Suprapubic skin (tissue), 4 donors: ENCODE measurements at regions not wholly inside any gene's neighbourhood (a gene's known extent, or its start where the extent isn't known, plus 50 kb on each side); places are given as distances from the start of the nearest gene placed in this dataset.
"Not testable (repeated sequence)": the region's sequence is repeated elsewhere in the genome, so short reads cannot be mapped to it uniquely, and the experiment has no call there.

Source experiments
- DNase-seq, 2 donors: peaks; one replicate each; pipeline ENCODE4 v3.0.0-alpha.2; 2019; ENCODE audit warnings: low spot score in 2 of 2
- H3K27ac ChIP-seq: fragments of 200-600 bp; sonication (generic); one replicate; pipeline ENCODE4 v1.5.1; 2019
- H3K27me3 ChIP-seq: fragments of 200-600 bp; sonication (generic); one replicate; pipeline ENCODE4 v1.5.1; 2019
- H3K36me3 ChIP-seq: fragments of 200-600 bp; sonication (generic); one replicate; pipeline ENCODE4 v1.5.1; 2019
- H3K4me1 ChIP-seq: fragments of 200-600 bp; sonication (generic); one replicate; pipeline ENCODE4 v1.5.1; 2019
- H3K4me3 ChIP-seq: fragments of 200-600 bp; sonication (generic); one replicate; pipeline ENCODE4 v1.5.1; 2019; ENCODE audit warnings: mild to moderate bottlenecking
- H3K9me3 ChIP-seq: fragments of 200-600 bp; sonication (generic); one replicate; pipeline ENCODE4 v1.5.1; 2019
- EP300 ChIP-seq: sonication (generic); formaldehyde crosslinking; IDR thresholded peaks from one replicate; pipeline ENCODE4 v1.6.1; 2017; ENCODE audit warnings: antibody characterized with exemption
- POLR2A ChIP-seq, 2 donors: fragments of 450-650 bp; IDR thresholded peaks; one replicate each; pipeline ENCODE4 v1.6.1; 2017; ENCODE audit warnings: antibody characterized with exemption in 2 of 2, mild to moderate bottlenecking in 2 of 2, moderate library complexity in 2 of 2
- POLR2AphosphoS5 ChIP-seq, 3 donors: sonication (generic); formaldehyde crosslinking; IDR thresholded peaks; one replicate each; pipeline ENCODE4 v1.6.1; 2017; ENCODE audit warnings: antibody characterized with exemption in 3 of 3
- WGBS: methylation state at CpG from one replicate; pipeline ENCODE4 v1.1.5; 2018; 5-methylcytosine and 5-hydroxymethylcytosine counted together
- TF ChIP-seq, protein P1 (sequence below), 2 donors: fragments of 200-600 bp in 1 of 2; fragments of 450-650 bp in 1 of 2; sonication (generic) in 1 of 2; IDR thresholded peaks; one replicate each; pipeline ENCODE4 v1.5.1; 2016 to 2019; ENCODE audit warnings: antibody characterized with exemption in 2 of 2, mild to moderate bottlenecking in 1 of 2, moderate library complexity in 1 of 2

DNA sequence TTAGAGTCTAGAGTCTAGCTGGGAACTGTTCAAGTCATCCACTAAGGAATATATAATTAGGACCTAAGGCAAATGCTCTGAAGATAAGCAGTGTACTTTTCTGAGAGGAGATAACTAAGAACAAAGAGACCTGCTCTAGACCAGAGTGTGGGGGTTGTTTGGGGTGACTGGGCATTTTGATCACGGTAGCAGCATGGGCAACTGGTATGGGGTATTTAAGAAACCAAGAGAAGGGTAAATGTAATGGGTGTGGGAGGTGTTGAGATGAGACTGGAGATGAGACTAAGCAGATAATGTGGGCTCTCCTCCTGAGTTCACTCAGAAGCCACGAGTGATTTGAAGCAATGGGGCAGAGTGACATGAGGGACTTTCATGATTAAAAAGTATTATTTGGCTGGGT, 1082.9 kb downstream of the GATA3 start:
- TF ChIP-seq, protein P1, sequence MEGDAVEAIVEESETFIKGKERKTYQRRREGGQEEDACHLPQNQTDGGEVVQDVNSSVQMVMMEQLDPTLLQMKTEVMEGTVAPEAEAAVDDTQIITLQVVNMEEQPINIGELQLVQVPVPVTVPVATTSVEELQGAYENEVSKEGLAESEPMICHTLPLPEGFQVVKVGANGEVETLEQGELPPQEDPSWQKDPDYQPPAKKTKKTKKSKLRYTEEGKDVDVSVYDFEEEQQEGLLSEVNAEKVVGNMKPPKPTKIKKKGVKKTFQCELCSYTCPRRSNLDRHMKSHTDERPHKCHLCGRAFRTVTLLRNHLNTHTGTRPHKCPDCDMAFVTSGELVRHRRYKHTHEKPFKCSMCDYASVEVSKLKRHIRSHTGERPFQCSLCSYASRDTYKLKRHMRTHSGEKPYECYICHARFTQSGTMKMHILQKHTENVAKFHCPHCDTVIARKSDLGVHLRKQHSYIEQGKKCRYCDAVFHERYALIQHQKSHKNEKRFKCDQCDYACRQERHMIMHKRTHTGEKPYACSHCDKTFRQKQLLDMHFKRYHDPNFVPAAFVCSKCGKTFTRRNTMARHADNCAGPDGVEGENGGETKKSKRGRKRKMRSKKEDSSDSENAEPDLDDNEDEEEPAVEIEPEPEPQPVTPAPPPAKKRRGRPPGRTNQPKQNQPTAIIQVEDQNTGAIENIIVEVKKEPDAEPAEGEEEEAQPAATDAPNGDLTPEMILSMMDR (IDR thresholded peaks at IDR 0.05), result no peak
- TF ChIP-seq EP300 (no peak), POLR2A (IDR thresholded peaks at IDR 0.05) (no peak), POLR2AphosphoS5 (IDR thresholded peaks at IDR 0.05) (no peak)
- H3K4me1 ChIP-seq, result no peaks in the 10 kb centered on the region
- 71% methylated on average over 2 of the region's 2 CpGs for WGBS
- H3K9me3 ChIP-seq, result no peaks in the 10 kb centered on the region
- DNase-seq, result no peak
- H3K27ac ChIP-seq, result no peak overlapping the region
- H3K27me3 ChIP-seq, result no peaks in the 10 kb centered on the region
- no peak overlapping the region for H3K4me3 ChIP-seq
- no peaks in the 10 kb centered on the region for H3K36me3 ChIP-seq

DNA sequence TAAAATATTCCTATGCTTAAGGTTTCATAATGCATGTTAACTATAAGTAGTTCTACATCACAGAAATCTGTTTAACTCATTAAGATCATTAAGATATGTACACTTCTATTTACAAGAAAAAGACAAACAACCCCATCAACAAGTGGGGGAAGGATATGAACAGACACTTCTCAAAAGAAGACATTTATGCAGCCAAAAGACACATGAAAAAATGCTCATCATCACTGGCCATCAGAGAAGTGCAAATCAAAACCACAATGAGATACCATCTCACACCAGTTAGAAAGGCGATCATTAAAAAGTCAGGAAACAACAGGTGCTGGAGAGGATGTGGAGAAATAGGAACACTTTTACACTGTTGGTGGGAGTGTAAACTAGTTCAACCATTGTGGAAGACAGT, 1084.3 kb downstream of the GATA3 start:
- not testable (repeated sequence) for H3K4me1 ChIP-seq, H3K9me3 ChIP-seq, H3K4me3 ChIP-seq, H3K27ac ChIP-seq, H3K27me3 ChIP-seq, DNase-seq, H3K36me3 ChIP-seq
- WGBS, result 88% methylated on average over 1 of the region's 1 CpG

DNA sequence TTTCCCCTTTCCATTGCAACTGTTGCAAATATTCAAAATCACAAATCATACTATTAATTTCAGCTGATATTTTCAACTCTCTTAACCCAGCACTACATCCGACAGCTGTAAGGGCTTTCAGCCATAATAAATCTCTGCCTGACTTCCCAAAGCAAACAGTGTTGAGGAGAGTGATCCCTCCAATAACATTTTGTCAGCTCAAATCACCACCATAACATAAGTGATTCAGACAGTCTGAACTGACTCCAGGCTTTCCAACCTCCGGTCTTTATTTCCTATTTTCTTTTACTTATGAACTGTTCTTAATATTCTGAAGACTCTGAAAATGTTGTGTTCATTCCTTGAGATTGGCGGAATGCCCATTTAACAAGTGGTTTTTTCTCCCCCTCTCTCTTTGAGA, 1085.9 kb downstream of the GATA3 start:
- Histone ChIP-seq H3K9me3 (no peaks in the 10 kb centered on the region), H3K4me3 (no peak overlapping the region), H3K36me3 (no peaks in the 10 kb centered on the region), H3K27me3 (no peaks in the 10 kb centered on the region), H3K27ac (no peak overlapping the region), H3K4me1 (no peaks in the 10 kb centered on the region)
- WGBS, result 48% methylated on average over 3 of the region's 3 CpGs
- DNase-seq, result no peak
- TF ChIP-seq, protein P1 (IDR thresholded peaks at IDR 0.05), result no peak
- TF ChIP-seq POLR2AphosphoS5 (IDR thresholded peaks at IDR 0.05), result no peak
- no peak for TF ChIP-seq EP300
- no peak for TF ChIP-seq POLR2A (IDR thresholded peaks at IDR 0.05)

DNA sequence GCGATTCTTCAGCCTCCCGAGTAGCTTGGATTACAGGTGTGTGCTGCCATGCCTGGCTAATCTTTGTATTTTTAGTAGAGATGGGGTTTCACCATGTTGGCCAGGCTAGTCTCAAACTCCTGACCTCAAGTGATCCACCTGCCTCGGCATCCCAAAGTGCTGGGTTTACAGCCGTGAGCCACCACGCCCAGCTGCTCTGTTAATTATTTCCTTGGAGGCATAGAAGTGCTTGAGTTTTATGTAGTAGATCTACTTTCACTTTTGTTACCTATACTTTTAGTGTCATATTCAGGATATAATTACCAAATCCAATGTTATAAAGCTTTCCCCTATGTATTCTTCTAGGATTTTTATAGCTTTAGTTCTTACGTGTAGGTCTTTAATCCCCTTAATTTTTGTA, 1093.0 kb downstream of the GATA3 start:
- 72% methylated on average over 6 of the region's 6 CpGs for WGBS
- no peak for TF ChIP-seq EP300
- TF ChIP-seq POLR2A (IDR thresholded peaks at IDR 0.05), result no peak
- TF ChIP-seq POLR2AphosphoS5 (IDR thresholded peaks at IDR 0.05), result no peak
- TF ChIP-seq, protein P1 (IDR thresholded peaks at IDR 0.05), result no peak
- H3K36me3 ChIP-seq, result no peaks in the 10 kb centered on the region
- no peak overlapping the region for H3K27ac ChIP-seq
- no peaks in the 10 kb centered on the region for H3K27me3 ChIP-seq
- H3K4me3 ChIP-seq, result no peak overlapping the region
- H3K9me3 ChIP-seq, result no peaks in the 10 kb centered on the region
- H3K4me1 ChIP-seq, result no peaks in the 10 kb centered on the region
- no peak for DNase-seq

DNA sequence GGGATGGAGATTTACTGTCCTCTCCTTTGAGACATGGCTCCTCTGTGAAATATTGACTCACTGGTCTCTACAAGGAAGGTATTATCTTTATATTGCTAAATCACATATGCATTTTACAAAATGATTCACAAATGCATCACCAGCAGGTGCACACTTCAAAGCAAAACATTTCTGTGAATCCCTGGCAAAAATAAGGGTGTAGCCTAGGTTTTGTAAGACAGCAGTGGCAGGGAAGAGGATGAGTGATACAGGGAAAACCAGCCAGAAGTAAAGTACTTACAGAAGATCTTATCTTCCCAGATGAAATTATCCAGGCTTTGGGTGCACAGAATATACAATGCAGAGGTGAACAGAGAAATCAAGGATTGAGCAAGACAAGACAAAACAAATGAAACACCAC, 1094.6 kb downstream of the GATA3 start:
- DNase-seq, result no peak
- H3K36me3 ChIP-seq, result no peaks in the 10 kb centered on the region
- H3K27me3 ChIP-seq, result no peaks in the 10 kb centered on the region
- H3K4me1 ChIP-seq, result no peaks in the 10 kb centered on the region
- TF ChIP-seq, protein P1 (IDR thresholded peaks at IDR 0.05), result no peak
- TF ChIP-seq EP300 (no peak), POLR2AphosphoS5 (IDR thresholded peaks at IDR 0.05) (no peak), POLR2A (IDR thresholded peaks at IDR 0.05) (no peak)
- no peaks in the 10 kb centered on the region for H3K9me3 ChIP-seq
- H3K27ac ChIP-seq, result no peak overlapping the region
- no peak overlapping the region for H3K4me3 ChIP-seq

DNA sequence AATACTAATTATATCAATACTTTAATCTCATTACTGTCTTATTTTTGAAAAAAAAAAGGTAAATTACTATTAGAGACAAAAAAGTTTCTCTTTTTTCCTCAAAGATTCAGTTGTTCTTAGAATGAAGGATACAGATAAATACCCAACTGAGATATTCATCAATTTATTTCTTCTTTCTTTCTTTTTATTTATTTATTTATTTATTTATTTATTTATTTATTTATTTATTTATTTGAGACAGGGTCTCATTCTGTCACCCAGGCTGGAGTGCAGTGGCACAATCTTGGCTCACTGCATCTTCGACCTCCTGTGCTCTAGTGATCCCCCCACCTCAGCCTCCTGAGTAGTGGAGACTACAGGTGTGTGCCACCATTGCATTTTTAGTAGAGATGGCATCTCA, 1098.6 kb downstream of the GATA3 start:
- not testable (repeated sequence) for H3K36me3 ChIP-seq, H3K9me3 ChIP-seq, H3K27ac ChIP-seq, H3K4me3 ChIP-seq, H3K27me3 ChIP-seq, H3K4me1 ChIP-seq, DNase-seq
- 72% methylated on average over 1 of the region's 1 CpG for WGBS
